NCI-H1694 treated with DMSO at 0.1 percent for 48 hours (cell line): ENCODE measurements at regions not wholly inside any gene's neighbourhood (a gene's known extent, or its start where the extent isn't known, plus 50 kb on each side); places are given as distances from the start of the nearest gene placed in this dataset.
"Not testable (repeated sequence)": the region's sequence is repeated elsewhere in the genome, so short reads cannot be mapped to it uniquely, and the experiment has no call there.

Experiments
- DNase-seq: peaks from one replicate; lab custom pipeline; 2025; lab: John Stamatoyannopoulos, UW

- no peak for DNase-seq
Measured at GRCh38 chr2:66103581-66103980, 331.3 kb upstream of the MEIS1 start.

GRCh38 chr2:66101206-66101605, 333.7 kb upstream of the MEIS1 start:
- DNase-seq, result no peak

GRCh38 chr2:66095820-66096345, 339.0 kb upstream of the MEIS1 start:
- DNase-seq, result no peak

GRCh38 chr2:66094689-66095088, 340.2 kb upstream of the MEIS1 start:
- not testable (repeated sequence) for DNase-seq

- no peak for DNase-seq
Measured at GRCh38 chr2:66093371-66093770, 341.6 kb upstream of the MEIS1 start.

GRCh38 chr2:66084948-66085590, 349.9 kb upstream of the MEIS1 start:
- no peak for DNase-seq

GRCh38 chr2:66082581-66082980, 352.3 kb upstream of the MEIS1 start:
- no peak for DNase-seq

- DNase-seq, result no peak
Measured at GRCh38 chr2:66080127-66080526, 354.8 kb upstream of the MEIS1 start.

GRCh38 chr2:66073172-66073571, 361.8 kb upstream of the MEIS1 start:
- DNase-seq, result no peak

- no peak for DNase-seq
Measured at GRCh38 chr2:66070721-66071602, 364.0 kb upstream of the MEIS1 start.

GRCh38 chr2:66069937-66070720, 364.8 kb upstream of the MEIS1 start:
- DNase-seq, result no peak

- no peak for DNase-seq
Measured at GRCh38 chr2:66066032-66066431, 368.9 kb upstream of the MEIS1 start.

GRCh38 chr2:66059332-66059731, 375.6 kb upstream of the MEIS1 start:
- DNase-seq, result no peak

GRCh38 chr2:66058675-66059074, 376.2 kb upstream of the MEIS1 start:
- no peak for DNase-seq

GRCh38 chr2:66057844-66058243, 377.1 kb upstream of the MEIS1 start:
- DNase-seq, result no peak

- no peak for DNase-seq
Measured at GRCh38 chr2:66050392-66050791, 384.5 kb upstream of the MEIS1 start.

GRCh38 chr2:66048667-66049066, 386.3 kb upstream of the MEIS1 start:
- DNase-seq, result no peak

GRCh38 chr2:66041902-66042657, 392.8 kb upstream of the MEIS1 start:
- no peak for DNase-seq

GRCh38 chr2:66036948-66037347, 398.0 kb upstream of the MEIS1 start:
- DNase-seq, result no peak

GRCh38 chr2:66034467-66034866, 400.5 kb upstream of the MEIS1 start:
- no peak for DNase-seq

GRCh38 chr2:66032226-66032775, 402.6 kb upstream of the MEIS1 start:
- no peak for DNase-seq
